ENCODE measurements at regions not wholly inside any gene's neighbourhood (a gene's known extent, or its start where the extent isn't known, plus 50 kb on each side); places are given as distances from the start of the nearest gene placed in this dataset.

DNA sequence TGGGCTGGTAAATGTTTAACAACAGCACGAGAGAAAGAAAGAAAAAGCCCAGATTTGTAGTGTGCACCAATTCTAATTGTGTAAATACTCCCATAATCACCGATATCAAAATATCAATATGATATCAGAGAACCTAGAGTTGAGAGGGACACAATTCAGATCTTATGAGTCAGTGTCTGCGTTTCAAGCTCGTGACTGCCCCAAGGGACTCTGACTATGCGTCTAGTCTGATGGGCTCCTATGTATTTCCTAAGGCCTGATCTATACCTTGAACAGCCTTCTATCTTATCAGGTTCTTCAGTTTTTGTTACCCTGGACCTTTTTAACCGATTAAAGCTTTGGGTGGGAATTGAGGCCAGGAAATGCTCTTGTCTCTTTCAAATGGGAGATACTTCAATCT, 243.0 kb upstream of the SLC24A2 start (continued):
- TF ChIP-seq, protein P1, sequence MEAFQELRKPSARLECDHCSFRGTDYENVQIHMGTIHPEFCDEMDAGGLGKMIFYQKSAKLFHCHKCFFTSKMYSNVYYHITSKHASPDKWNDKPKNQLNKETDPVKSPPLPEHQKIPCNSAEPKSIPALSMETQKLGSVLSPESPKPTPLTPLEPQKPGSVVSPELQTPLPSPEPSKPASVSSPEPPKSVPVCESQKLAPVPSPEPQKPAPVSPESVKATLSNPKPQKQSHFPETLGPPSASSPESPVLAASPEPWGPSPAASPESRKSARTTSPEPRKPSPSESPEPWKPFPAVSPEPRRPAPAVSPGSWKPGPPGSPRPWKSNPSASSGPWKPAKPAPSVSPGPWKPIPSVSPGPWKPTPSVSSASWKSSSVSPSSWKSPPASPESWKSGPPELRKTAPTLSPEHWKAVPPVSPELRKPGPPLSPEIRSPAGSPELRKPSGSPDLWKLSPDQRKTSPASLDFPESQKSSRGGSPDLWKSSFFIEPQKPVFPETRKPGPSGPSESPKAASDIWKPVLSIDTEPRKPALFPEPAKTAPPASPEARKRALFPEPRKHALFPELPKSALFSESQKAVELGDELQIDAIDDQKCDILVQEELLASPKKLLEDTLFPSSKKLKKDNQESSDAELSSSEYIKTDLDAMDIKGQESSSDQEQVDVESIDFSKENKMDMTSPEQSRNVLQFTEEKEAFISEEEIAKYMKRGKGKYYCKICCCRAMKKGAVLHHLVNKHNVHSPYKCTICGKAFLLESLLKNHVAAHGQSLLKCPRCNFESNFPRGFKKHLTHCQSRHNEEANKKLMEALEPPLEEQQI (IDR thresholded peaks at IDR 0.05): no peak
- TF ChIP-seq, protein P2, sequence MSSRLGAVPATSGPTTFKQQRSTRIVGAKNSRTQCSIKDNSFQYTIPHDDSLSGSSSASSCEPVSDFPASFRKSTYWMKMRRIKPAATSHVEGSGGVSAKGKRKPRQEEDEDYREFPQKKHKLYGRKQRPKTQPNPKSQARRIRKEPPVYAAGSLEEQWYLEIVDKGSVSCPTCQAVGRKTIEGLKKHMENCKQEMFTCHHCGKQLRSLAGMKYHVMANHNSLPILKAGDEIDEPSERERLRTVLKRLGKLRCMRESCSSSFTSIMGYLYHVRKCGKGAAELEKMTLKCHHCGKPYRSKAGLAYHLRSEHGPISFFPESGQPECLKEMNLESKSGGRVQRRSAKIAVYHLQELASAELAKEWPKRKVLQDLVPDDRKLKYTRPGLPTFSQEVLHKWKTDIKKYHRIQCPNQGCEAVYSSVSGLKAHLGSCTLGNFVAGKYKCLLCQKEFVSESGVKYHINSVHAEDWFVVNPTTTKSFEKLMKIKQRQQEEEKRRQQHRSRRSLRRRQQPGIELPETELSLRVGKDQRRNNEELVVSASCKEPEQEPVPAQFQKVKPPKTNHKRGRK (tag; IDR thresholded peaks at IDR 0.05): no peak
- TF ChIP-seq, protein P3, sequence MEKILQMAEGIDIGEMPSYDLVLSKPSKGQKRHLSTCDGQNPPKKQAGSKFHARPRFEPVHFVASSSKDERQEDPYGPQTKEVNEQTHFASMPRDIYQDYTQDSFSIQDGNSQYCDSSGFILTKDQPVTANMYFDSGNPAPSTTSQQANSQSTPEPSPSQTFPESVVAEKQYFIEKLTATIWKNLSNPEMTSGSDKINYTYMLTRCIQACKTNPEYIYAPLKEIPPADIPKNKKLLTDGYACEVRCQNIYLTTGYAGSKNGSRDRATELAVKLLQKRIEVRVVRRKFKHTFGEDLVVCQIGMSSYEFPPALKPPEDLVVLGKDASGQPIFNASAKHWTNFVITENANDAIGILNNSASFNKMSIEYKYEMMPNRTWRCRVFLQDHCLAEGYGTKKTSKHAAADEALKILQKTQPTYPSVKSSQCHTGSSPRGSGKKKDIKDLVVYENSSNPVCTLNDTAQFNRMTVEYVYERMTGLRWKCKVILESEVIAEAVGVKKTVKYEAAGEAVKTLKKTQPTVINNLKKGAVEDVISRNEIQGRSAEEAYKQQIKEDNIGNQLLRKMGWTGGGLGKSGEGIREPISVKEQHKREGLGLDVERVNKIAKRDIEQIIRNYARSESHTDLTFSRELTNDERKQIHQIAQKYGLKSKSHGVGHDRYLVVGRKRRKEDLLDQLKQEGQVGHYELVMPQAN (IDR thresholded peaks at IDR 0.05; ENCODE audit: borderline replicate concordance): no peak

DNA sequence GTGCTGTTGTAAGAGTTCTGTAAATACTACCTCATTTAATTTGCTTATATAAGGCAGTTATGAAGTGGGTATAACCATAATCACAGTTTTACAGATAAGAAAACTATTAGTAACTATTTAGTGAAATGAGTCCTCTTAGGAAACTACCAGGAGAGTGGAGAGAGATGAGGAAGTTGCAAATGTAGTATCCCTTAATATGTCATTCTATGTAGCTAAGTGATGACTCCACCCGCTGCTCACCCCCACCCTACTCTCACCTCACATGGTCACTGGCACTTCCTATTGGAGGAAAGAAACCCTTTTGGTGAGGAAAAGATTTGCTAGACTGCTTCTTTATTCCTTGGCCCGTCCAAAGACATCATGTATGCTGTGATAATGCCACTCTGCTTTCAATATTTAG, 241.8 kb upstream of the SLC24A2 start:
- WGBS (ENCODE audit: insufficient coverage, low coverage, missing lambda C conversion rate): 0% methylated on average over 2 of the region's 2 CpGs
- TF ChIP-seq HNRNPL (IDR thresholded peaks at IDR 0.05; ENCODE audit: low read depth, low read length): no peak
- no peak for TF ChIP-seq SMAD3 (CRISPR knock-in tag; conservative IDR thresholded peaks at IDR 0.05)
- TF ChIP-seq PCBP1 (IDR thresholded peaks at IDR 0.05; ENCODE audit: low read depth, low read length, poor library complexity, severe bottlenecking): no peak
- no peak for TF ChIP-seq POU5F1 (IDR thresholded peaks at IDR 0.05; ENCODE audit: borderline replicate concordance, low read depth, low read length, partially characterized antibody)
- no peak for TF ChIP-seq RNF2 (IDR thresholded peaks at IDR 0.05)
- TF ChIP-seq CBFA2T3 (IDR thresholded peaks at IDR 0.05): no peak
- no peak for TF ChIP-seq STAT5A (IDR thresholded peaks at IDR 0.05; ENCODE audit: borderline replicate concordance, low read length)
- no peak for TF ChIP-seq XRCC4 (IDR thresholded peaks at IDR 0.05; ENCODE audit: extremely low read depth, insufficient read depth, insufficient read length)
- no peak for TF ChIP-seq HDAC3 (IDR thresholded peaks at IDR 0.05; ENCODE audit: borderline replicate concordance, partially characterized antibody)
- TF ChIP-seq HCFC1 (IDR thresholded peaks at IDR 0.05; ENCODE audit: low read depth, low read length): no peak
- TF ChIP-seq, protein P4, sequence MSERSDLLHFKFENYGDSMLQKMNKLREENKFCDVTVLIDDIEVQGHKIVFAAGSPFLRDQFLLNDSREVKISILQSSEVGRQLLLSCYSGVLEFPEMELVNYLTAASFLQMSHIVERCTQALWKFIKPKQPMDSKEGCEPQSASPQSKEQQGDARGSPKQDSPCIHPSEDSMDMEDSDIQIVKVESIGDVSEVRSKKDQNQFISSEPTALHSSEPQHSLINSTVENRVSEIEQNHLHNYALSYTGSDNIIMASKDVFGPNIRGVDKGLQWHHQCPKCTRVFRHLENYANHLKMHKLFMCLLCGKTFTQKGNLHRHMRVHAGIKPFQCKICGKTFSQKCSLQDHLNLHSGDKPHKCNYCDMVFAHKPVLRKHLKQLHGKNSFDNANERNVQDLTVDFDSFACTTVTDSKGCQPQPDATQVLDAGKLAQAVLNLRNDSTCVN (CRISPR knock-in tag; IDR thresholded peaks at IDR 0.05): no peak
- TF ChIP-seq TCF7 (IDR thresholded peaks at IDR 0.05; ENCODE audit: borderline replicate concordance): no peak

More for the DNA sequence above, 241.8 kb upstream of the SLC24A2 start:
- FAIRE-seq (no peak), ATAC-seq (no peak), DNase-seq (ENCODE audit: extremely low read depth in 1 of 4, low spot score in 3 of 4) (no peak)
- intact Hi-C loops (cut with micrococcal nuclease): no loop called here
- Histone ChIP-seq H3K9me3 (replicated peaks; ENCODE audit: control insufficient read depth, insufficient read depth, low read depth, low read length) (no peaks in the 10 kb centered on the region), H3K4me3 (no peak overlapping the region), H3K27me3 (ENCODE audit: control insufficient read depth in 2 of 2, insufficient read depth in 2 of 2, low read length in 2 of 2) (no peaks in the 10 kb centered on the region), H3K79me2 (ENCODE audit: control insufficient read depth, insufficient read depth, low read length) (no peaks in the 10 kb centered on the region), H3K36me3 (ENCODE audit: control insufficient read depth, insufficient read depth, low read length) (no peaks in the 10 kb centered on the region), H3K27ac (ENCODE audit: extremely low read depth, low read depth, low read length) (no peak overlapping the region), H3K4me1 (replicated peaks in 1 of 2; ENCODE audit: control insufficient read depth in 2 of 2, insufficient read depth in 2 of 2, low read length in 2 of 2) (no peaks in the 10 kb centered on the region), H2AFZ (ENCODE audit: low read depth, low read length) (no peak overlapping the region), H4K20me1 (replicated peaks; ENCODE audit: control insufficient read depth, insufficient read depth, low read length) (no peaks in the 10 kb centered on the region), H3K4me2 (ENCODE audit: insufficient read depth, low read length) (no peak overlapping the region), H3K9me1 (ENCODE audit: control insufficient read depth, insufficient read depth, low read length) (no peaks in the 10 kb centered on the region), H3K9ac (ENCODE audit: insufficient read depth in 1 of 2, low read depth in 2 of 2, low read length in 2 of 2) (no peak overlapping the region)
- in situ Hi-C loops (cut with MboI): no loop called here
- no TSS peak for BruUV-seq (replicated peaks)
- POLR2A ChIA-PET: no interaction called here
- CTCF ChIA-PET (ENCODE audit: low intra/inter-chr PET ratio): no interaction called here
